Esophagus squamous epithelium (tissue), 4 donors: ENCODE measurements at regions not wholly inside any gene's neighbourhood (a gene's known extent, or its start where the extent isn't known, plus 50 kb on each side); places are given as distances from the start of the nearest gene placed in this dataset.

ENCODE experiments used
- POLR2A ChIP-seq, 4 donors: fragments of 450-650 bp; IDR thresholded peaks; one replicate each; pipeline ENCODE4 v1.6.1; 2017; ENCODE audit warnings: antibody characterized with exemption in 4 of 4, mild to moderate bottlenecking in 4 of 4, moderate library complexity in 3 of 4
- TF ChIP-seq, protein P1 (sequence below), 6 experiments: fragments of 450-650 bp in 4 of 6; fragments of 200-600 bp in 2 of 6; sonication (generic) in 2 of 6; IDR thresholded peaks; one replicate each; pipeline ENCODE4 v1.5.1; 2016 to 2019; ENCODE audit warnings: antibody characterized with exemption in 6 of 6, mild to moderate bottlenecking in 4 of 6, moderate library complexity in 4 of 6

DNA sequence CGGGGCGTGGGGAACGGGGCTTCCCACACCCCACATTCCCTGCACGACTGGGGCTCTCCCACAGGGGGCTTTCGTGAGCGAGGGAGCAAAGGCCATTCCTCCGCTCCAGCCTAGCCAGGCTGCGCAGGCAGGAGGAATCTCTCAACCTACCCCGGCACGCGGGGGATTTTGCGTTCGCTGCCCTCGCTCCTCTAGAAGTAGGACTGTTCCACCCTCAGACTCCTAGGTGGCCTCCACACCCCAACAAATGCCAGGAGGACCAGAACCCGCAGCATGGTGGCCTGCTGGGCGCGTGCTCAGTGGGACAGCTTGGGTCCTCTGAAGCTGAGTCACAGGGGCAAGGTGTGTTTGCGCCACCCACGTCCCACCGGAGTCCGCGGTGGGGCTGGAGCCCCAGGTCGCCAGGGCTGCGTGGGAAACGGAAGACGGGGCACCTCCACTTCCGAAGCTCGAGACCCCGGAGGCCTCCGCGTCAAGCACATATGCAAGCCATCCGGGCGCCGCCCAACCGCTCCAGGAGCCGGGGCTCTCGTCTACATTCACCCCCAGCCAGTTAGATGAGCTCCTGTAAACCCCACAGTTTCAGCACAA lies 1938.5 kb upstream of the DEFB115 start:
- TF ChIP-seq, protein P1, sequence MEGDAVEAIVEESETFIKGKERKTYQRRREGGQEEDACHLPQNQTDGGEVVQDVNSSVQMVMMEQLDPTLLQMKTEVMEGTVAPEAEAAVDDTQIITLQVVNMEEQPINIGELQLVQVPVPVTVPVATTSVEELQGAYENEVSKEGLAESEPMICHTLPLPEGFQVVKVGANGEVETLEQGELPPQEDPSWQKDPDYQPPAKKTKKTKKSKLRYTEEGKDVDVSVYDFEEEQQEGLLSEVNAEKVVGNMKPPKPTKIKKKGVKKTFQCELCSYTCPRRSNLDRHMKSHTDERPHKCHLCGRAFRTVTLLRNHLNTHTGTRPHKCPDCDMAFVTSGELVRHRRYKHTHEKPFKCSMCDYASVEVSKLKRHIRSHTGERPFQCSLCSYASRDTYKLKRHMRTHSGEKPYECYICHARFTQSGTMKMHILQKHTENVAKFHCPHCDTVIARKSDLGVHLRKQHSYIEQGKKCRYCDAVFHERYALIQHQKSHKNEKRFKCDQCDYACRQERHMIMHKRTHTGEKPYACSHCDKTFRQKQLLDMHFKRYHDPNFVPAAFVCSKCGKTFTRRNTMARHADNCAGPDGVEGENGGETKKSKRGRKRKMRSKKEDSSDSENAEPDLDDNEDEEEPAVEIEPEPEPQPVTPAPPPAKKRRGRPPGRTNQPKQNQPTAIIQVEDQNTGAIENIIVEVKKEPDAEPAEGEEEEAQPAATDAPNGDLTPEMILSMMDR (IDR thresholded peaks at IDR 0.05) = no peak
- TF ChIP-seq POLR2A (IDR thresholded peaks at IDR 0.05) = no peak
